ENCODE measurements at regions not wholly inside any gene's neighbourhood (a gene's known extent, or its start where the extent isn't known, plus 50 kb on each side); places are given as distances from the start of the nearest gene placed in this dataset.
"Not testable (repeated sequence)": the region's sequence is repeated elsewhere in the genome, so short reads cannot be mapped to it uniquely, and the experiment has no call there.

DNA sequence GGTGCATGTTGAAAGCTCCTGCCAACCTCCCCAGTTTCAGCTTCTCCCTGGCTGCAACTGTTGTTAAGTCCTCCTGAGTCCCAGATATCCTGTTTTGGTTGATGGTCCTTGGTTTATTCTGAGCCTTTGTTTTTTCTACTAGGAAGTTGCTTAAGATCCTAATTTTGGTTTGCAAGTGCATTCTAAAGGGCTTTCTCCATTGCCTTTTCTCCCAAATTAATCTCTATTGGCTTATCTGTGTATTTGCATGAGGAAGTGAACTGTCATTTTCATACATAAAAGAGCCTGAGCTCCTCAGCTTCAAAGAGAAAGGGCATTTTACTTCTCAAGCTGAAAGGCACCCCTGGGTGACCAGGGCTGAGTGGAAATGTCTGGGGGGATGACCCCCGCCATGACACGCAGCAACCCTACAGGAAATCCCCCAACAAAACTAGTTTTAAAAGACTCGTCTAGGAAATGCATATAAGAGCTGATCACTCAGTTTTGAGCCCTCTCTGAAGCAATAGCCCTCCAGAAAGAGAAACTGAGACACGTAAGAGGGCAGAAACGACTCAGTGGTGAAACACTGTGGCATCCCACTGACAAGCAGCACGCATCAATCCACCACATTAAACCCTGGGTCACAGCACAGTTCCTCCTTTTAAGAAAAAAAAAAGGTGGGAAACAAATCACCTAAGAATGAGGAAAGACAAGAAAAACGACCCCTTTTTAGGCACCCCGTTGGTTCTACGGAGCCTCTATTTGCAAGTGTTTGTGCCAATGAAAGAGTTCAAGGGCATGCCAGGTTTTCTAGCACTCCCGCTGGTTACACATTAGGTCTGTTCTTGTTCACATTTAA is 140.9 kb downstream of the THBS2 start:
- FAIRE-seq = no peak
- no peak for TF ChIP-seq TAF1 (IDR thresholded peaks at IDR 0.05; ENCODE audit: borderline replicate concordance, low read depth, low read length)
- no peak for TF ChIP-seq POLR2A (IDR thresholded peaks at IDR 0.05; ENCODE audit: low read depth, low read length)
- no peak for TF ChIP-seq POLR2AphosphoS5 (IDR thresholded peaks at IDR 0.05; ENCODE audit: low read depth, low read length)

DNA sequence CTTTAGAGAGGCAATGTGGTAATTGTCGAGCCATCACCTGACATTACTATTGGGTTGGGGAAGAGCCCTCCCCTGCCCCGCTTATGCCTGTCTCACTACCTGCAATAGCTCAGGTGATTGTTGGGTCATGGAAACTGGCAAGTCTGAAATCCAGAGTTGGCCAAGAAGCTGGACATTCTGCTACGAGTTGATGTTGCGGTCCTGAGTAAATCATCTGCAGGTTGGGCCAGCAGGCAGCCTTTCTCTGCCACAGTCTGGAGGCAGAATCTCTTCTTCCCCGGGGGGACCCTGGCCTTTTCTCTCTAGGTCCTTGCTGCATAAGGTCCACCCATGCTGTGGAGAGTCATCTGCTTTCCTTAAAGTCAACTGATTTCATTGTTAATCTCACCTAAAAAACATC is 142.4 kb downstream of the THBS2 start:
- DNase-seq (ENCODE audit: insufficient read length) (no peak), FAIRE-seq (no peak)
- no peak for TF ChIP-seq POLR2A (IDR thresholded peaks at IDR 0.05; ENCODE audit: low read depth, low read length)
- no peak for TF ChIP-seq POLR2AphosphoS5 (IDR thresholded peaks at IDR 0.05; ENCODE audit: low read depth, low read length)
- no peak for TF ChIP-seq TAF1 (IDR thresholded peaks at IDR 0.05; ENCODE audit: borderline replicate concordance, low read depth, low read length)

More for the DNA sequence above, 140.9 kb downstream of the THBS2 start:
- no peak for DNase-seq (ENCODE audit: insufficient read length)

DNA sequence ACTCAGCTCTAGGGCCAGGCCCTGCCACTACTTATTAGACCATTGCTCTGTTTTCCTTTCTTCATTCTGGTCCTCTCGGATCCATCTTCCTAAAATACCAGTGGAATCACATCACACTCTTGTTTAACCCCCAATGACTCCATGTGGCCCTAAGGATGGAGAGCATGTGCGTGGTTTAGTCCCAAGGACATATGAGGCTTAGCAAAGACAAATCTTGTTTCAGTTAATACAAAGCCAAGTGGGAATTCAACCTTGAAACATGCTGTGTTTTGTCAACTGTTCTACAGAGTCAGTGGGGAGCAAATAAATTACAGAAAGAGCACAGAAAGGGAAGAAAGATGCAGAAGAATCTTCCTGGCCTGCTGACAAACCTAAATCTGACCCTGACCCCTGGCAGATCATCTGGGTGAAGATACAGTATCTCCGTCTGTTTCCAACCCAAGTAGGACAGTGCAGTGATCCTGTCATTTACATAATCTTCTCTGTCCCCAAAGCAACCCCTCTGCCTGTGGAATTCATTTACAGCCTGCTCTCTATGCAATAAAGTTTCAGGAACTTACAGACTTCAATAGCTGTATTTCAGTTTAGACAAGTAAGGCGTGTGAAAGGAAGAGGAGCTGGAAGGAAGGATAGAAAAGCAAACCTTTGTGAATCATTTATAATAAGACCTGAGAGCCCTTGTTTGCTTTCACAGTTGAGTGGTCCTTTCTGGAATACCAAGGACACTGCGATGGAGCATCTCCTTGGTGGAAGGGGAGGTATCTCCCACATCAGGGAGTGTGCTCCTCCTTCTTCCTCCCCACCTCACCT is 144.0 kb downstream of the THBS2 start:
- FAIRE-seq (no peak), DNase-seq (ENCODE audit: insufficient read length) (no peak)
- no peak for TF ChIP-seq POLR2AphosphoS5 (IDR thresholded peaks at IDR 0.05; ENCODE audit: low read depth, low read length)
- no peak for TF ChIP-seq POLR2A (IDR thresholded peaks at IDR 0.05; ENCODE audit: low read depth, low read length)
- TF ChIP-seq TAF1 (IDR thresholded peaks at IDR 0.05; ENCODE audit: borderline replicate concordance, low read depth, low read length) = no peak

DNA sequence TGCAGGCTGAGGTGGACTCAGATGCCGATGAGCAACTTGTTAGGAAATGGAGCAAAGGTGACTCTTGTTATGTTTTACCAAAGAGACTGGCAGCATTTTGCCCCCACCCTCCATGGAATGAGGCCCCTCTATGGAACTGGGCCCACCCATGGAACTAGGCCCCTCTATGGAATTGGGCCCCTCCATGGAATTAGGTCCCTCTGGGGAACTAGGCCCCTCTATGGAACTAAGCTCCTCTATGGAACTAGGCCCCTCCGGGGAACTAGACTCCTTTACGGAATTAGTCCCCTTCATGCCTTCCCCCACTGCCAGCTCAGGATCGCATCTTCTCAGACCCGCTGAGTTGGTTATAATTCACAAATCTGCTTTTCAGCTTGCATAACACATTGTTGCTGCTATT is 144.9 kb downstream of the THBS2 start:
- no peak for DNase-seq (ENCODE audit: insufficient read length)
- no peak for TF ChIP-seq TAF1 (IDR thresholded peaks at IDR 0.05; ENCODE audit: borderline replicate concordance, low read depth, low read length)
- TF ChIP-seq POLR2AphosphoS5 (IDR thresholded peaks at IDR 0.05; ENCODE audit: low read depth, low read length) = no peak
- TF ChIP-seq POLR2A (IDR thresholded peaks at IDR 0.05; ENCODE audit: low read depth, low read length) = no peak
- FAIRE-seq = no peak

DNA sequence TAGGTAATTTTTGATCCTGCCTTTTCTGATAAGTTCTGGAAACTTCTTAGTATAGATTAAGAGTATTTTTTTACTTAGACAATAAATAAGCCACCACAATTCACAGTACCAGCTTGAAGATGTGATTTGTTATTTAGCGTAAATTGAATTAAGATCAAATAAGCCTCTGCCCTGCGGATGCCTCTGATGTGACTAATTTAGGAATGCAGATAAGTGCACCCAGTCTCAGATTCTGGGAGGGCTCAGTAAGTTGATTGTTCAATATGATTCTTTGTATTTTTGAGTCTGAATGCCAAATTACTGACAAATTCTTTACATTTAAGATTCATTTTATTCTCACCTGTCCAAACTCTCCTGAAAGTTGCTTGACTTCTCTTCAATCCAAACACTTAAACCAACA is 147.5 kb downstream of the THBS2 start:
- TF ChIP-seq POLR2AphosphoS5 (IDR thresholded peaks at IDR 0.05; ENCODE audit: low read depth, low read length) (no peak), TAF1 (IDR thresholded peaks at IDR 0.05; ENCODE audit: borderline replicate concordance, low read depth, low read length) (no peak), POLR2A (IDR thresholded peaks at IDR 0.05; ENCODE audit: low read depth, low read length) (no peak)
- FAIRE-seq (no peak), DNase-seq (ENCODE audit: insufficient read length) (no peak)

DNA sequence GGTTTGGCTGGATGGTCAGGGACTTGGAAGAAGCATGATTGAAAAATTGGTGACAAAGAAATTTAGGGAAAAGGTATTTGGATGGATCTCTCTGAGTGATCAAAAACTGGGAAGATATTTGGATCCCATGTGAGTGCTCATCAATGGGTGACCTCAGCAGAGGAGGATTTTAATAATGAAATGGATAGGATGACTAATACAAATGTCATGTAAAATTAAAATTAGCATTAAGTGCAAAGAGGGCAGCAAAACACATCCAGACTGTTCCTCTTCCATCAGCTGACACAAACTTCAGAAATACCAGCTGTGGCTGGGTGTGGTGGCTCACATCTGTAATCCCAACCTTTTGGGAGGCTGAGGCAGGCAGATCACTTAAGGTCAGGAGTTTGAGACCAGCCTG is 151.7 kb downstream of the THBS2 start:
- FAIRE-seq (no peak), DNase-seq (ENCODE audit: insufficient read length) (no peak)
- TF ChIP-seq TAF1 (IDR thresholded peaks at IDR 0.05; ENCODE audit: borderline replicate concordance, low read depth, low read length) (no peak), POLR2AphosphoS5 (IDR thresholded peaks at IDR 0.05; ENCODE audit: low read depth, low read length) (no peak), POLR2A (IDR thresholded peaks at IDR 0.05; ENCODE audit: low read depth, low read length) (no peak)

DNA sequence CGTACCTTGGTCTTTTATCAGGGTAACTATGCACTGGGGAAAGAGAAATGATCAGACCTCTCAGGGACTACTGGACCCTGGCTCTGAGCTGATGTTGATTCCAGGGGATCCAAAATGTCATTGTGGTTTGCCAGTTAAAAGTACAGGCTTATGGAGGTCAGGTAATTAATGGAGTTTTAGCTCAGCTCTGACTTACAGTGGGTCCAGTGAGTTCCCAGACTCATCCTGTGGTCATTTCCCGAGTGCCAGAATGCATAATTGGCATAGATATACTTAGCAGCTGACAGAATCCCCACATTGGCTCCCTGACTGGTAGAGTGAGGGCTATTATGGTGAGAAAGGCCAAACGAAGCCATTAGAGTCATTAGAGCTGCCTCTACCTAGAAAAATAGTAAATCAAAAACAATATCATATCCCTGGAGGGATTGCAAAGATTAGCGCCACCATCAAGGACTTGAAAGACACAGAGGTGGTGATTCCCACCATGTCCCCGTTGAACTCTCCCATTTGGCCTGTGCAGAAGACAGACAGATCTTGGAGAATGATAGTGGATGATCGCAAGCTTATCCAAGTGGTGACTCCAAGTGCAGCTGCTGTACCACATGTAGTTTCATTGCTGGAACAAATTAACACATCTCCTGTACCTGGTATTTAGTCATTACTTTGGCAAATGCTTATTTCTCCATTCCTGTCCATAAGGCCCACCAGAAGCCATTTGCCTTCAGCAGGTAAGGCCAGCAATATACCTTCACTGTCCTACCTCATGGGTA is 152.4 kb downstream of the THBS2 start:
- TF ChIP-seq POLR2A (IDR thresholded peaks at IDR 0.05; ENCODE audit: low read depth, low read length) (no peak), TAF1 (IDR thresholded peaks at IDR 0.05; ENCODE audit: borderline replicate concordance, low read depth, low read length) (no peak), POLR2AphosphoS5 (IDR thresholded peaks at IDR 0.05; ENCODE audit: low read depth, low read length) (no peak)
- no peak for FAIRE-seq
- no peak for DNase-seq (ENCODE audit: insufficient read length)

DNA sequence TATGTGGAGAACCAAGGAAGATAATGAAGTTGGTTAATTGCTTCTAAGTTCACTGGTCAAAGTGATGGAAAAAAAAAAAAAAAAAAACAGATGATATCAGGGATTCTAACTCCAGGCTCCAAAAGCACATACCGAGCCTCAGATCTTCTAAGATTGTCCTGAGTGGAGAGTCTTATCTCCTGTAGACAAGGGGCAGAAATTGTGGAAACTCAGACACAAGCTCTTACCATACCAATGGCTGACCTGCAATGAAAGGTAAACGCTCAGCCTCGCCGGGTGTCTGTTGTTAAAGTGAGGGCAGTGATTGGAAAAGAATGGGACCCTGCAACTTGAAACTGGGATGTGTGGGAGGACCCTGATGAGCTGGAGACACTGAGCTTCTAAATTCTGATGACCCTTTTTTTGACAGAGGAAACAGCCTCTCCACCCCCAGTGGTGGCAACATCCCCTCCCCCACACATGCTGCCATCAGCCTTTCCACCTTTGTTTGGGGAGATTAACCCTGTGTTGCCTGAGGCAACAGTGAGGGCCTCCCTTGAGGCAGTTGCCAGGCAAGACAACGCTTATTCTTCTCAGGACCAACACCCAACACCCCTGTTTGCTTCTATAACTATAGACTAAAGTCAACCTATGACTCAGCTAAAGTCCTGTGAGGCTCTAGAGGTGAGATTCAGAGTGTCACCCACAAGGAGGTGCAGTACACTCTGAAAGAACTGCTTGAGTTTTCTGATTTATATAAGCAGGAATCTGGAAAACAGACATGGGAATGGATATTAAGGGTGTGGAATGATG is 154.0 kb downstream of the THBS2 start:
- FAIRE-seq (no peak), DNase-seq (ENCODE audit: insufficient read length) (no peak)
- TF ChIP-seq TAF1 (IDR thresholded peaks at IDR 0.05; ENCODE audit: borderline replicate concordance, low read depth, low read length) (no peak), POLR2A (IDR thresholded peaks at IDR 0.05; ENCODE audit: low read depth, low read length) (no peak)

DNA sequence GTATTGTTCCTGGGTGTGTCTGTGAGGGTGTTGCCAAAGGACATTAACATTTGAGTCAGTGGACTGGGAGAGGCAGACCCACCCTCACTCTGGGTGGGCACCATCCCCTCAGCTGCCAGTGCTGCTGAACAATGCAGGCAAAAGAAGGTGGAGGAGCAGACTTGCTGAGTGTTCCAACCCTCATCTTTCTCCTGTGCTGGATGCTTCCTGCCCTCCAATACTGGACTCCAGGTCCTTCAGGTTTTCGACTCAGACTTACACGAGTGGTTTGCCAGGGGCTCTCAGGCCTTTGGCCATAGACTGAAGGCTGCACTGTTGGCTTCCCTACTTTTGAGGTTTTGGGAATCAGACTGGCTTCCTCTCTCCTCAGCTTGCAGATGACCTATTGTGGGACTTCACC is 155.0 kb downstream of the THBS2 start:
- not testable (repeated sequence) for FAIRE-seq; DNase-seq (ENCODE audit: insufficient read length)

DNA sequence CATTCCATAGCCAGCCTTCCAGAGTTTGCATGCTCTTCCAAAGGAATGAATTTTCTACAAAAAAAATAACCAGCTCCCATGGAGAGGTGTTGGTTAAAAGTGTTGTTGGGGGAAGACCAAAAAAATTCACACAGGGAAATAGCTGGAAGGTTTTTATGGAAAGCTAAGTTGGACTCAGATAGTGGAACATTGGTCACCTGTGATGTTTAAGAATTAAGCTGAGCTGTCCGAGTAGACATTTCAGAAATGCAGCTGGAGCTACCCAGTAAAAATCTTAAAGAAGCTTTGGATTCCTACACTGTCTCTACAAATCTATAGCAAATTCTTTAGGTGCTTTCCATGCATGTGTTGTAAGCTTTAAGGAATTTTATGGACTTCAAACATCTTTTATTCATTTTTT is 155.5 kb downstream of the THBS2 start:
- no peak for FAIRE-seq
- TF ChIP-seq TAF1 (IDR thresholded peaks at IDR 0.05; ENCODE audit: borderline replicate concordance, low read depth, low read length) (no peak), POLR2AphosphoS5 (IDR thresholded peaks at IDR 0.05; ENCODE audit: low read depth, low read length) (no peak), POLR2A (IDR thresholded peaks at IDR 0.05; ENCODE audit: low read depth, low read length) (no peak)
- no peak for DNase-seq (ENCODE audit: insufficient read length)

Measured in GM12892 (cell line).